ENCODE measurements at regions not wholly inside any gene's neighbourhood (a gene's known extent, or its start where the extent isn't known, plus 50 kb on each side); places are given as distances from the start of the nearest gene placed in this dataset.
"Not testable (repeated sequence)": the region's sequence is repeated elsewhere in the genome, so short reads cannot be mapped to it uniquely, and the experiment has no call there.

DNA sequence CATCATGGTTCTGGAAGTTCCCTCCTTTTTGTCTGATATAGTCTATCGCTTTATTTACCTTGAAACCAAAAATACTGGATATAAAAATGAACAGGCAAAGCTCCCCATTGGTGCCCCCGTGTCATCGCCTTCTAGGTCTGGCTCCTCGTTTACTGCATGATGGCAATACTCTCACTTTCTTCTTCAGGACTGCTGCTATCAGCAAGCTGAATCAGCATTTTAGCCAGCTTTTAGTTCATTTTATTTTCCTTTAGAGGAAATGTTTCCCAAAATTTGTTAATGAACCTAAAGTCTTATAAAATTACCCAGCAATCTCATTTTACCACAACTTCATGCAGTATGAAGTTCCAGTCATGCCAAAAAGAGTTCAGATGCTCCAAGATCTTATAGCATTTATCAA is 80.5 kb downstream of the ZIC3 start:
- no peak for DNase-seq

DNA sequence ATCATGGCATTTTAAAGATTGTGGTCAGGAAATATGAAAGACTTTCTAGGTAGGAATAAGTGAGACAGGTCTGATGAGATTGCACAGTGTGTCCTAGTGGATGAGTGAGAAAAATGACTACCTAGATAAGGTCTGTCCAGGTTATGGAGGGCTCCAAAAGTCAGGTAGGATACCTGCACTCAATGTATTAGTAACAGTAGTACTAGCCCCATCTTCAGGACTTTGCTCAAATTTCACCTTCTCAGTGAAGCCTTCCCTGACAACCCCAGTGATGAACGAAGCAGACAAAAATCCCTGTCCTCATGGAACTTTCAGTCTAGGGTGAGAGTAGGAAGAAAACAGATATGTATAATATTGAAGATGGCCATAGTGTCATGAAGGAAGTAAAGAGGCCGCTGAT is 85.7 kb downstream of the ZIC3 start:
- no peak for DNase-seq

DNA sequence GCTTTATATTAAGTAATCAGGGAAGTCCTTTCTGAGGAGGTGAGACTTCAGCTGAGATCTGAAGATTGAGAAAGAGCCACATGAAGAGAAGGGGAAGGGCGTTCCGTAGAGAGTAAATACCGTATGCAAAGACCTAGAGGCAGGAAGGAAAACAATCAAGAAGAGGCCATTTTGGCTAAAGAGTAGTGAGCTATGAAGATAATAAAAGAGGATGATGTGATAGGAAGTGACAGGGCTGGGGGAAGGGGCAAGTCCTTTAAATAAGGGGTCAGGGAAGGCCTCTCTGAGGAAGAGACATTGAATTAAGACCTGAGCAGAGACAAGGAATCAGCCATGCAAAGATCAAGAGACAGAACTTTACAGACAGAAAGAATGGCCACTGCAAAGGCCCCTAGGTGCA is 86.2 kb downstream of the ZIC3 start:
- DNase-seq = no peak

DNA sequence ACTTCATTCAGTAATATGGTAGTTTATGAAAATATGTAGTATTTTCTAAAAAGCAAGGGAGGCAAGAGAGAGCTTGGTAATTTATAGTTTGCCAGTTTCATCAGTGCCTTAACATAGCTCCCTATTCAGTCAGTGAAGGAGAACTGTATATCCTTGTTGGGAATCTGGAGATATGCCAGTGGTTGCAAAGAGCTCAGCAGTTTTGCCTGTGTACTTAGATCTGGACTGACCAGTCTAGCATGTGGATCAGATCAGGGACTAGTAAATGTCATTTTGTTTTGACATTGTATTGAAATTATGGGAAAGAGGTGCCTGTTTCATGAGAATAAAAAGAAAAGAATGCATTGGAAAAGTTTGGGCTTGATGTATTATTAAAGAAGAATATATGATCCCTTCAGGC is 88.6 kb downstream of the ZIC3 start:
- DNase-seq = no peak

DNA sequence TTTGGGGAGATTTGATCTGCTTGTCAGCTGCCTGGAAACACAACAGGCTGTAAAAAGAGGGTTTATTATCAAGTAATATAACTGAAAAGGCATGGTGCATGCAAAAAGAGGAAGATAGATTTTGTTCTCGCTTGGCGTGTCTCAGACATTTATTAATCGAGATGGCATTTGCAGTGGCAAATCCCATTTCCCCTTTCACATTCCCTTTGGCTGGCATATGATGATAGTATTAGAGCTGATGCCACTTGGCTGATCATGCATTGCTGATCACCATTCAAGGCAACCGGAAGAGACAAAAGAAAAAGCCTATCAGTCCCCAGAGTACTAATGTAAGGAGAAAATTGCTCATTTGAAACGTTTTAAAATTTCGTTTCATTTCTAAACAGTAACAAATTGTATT is 101.8 kb downstream of the ZIC3 start:
- DNase-seq = no peak

DNA sequence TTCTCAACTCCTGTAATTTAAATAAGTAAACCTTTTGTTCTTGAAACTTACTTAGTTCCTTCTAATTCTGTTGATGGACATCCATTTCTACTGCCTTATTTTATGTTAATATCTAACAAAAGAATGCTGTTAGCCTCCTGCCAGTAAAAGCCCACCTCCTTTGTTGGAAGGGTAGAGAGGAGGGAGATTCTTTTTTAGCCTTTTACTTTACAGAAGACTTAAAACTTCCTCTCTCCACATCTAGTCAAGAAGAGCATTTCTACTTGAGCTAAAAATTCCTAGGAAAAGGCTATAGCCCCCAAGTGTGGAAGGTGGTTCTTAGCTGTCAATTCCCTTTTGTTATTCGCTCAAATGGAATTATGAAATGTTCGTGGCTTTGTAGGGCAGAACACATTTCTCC is 118.7 kb downstream of the ZIC3 start:
- DNase-seq = no peak

DNA sequence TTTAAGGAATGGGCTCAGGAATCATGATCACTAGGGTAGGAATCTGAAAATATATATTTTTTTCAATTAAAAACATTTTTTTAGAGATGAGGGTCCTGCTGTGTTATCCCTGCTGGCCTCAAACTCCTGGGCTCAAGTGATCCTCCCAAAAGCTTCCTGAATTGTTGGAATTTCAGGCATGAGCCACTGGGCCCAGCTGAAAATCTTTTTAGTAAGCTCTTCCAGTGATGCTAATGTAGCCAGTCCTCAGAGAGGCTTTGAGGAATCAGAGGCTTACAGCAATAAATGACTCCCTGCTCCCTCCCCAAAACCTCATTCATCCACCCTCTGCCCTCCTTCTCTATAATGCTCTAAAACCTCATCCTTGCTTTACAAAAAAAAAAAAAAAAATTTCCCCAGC is 129.5 kb downstream of the ZIC3 start:
- DNase-seq = no peak

DNA sequence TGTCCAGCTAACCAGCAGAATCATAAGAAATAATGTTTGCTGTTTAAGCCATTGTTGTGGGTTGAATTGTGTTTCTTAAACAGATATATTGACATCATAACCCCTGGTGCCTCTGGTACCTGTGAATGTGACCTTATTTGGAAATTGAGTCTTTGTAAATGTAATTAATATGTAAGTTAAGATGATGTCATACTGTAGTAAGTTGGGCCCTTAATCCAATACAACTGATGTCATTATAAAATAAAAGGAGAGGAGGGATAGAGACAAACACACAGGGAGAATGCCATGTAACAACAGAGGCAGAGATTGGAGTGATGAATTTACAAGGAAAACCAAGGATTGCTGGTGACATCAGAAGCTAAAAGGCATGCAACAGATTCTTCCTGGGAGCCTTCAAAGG is 141.4 kb downstream of the ZIC3 start:
- no peak for DNase-seq

DNA sequence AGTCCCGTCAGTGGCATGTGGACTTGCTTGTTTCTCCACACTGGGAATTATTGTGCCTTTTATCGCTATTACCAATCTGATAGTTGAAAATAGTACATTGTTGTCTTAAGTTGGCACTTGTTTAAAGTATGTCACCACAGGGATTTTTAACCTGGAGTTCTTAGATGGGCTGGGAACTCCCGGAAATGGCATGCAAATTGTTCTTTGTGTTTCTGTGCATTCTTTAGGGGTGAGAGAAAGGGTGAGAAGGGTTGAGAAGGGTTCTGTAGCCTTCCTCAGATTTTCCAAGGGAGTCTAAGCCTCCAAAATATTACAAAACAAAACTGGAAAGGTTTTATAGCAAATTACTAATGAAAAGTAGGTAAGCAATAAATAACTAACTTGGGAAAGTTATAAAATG is 176.9 kb downstream of the ZIC3 start:
- DNase-seq = no peak

DNA sequence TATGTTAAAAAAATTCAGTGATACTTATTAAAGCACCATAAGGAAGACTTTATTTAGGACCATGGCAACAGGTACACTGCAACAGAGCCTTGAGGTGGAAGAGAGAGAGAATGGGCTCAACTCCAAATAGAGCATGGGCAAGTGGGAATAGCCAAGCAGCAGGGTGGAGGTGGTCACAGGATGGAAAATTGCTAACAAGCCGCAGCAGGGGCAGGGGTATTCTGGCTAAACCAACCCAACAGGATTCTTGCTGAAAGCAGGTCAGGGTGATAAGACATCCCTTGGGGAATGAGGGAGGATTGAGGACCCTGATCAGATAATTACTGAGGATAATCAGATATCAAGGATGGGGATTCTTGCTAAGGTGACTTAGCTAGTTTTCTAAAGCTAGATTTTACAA is 177.5 kb downstream of the ZIC3 start:
- no peak for DNase-seq

DNA sequence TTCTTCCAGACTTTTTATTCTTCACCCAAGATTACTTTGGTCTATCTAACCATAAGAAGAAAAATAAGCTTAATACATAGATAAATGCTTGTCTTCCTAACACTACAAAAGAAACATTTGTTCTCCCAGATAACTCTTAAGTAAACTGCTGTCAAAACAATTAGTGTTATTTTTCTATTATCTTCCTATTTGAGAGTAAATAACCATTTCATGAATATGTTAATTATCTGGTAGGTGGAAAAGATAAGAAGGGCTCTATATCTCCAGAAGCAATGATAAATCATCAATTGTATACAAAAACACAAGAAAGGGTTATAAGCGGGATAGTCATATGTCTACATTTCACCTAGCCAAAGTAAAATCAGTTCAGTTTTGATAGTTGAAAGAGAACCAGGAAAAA is 180.4 kb downstream of the ZIC3 start:
- no peak for DNase-seq

DNA sequence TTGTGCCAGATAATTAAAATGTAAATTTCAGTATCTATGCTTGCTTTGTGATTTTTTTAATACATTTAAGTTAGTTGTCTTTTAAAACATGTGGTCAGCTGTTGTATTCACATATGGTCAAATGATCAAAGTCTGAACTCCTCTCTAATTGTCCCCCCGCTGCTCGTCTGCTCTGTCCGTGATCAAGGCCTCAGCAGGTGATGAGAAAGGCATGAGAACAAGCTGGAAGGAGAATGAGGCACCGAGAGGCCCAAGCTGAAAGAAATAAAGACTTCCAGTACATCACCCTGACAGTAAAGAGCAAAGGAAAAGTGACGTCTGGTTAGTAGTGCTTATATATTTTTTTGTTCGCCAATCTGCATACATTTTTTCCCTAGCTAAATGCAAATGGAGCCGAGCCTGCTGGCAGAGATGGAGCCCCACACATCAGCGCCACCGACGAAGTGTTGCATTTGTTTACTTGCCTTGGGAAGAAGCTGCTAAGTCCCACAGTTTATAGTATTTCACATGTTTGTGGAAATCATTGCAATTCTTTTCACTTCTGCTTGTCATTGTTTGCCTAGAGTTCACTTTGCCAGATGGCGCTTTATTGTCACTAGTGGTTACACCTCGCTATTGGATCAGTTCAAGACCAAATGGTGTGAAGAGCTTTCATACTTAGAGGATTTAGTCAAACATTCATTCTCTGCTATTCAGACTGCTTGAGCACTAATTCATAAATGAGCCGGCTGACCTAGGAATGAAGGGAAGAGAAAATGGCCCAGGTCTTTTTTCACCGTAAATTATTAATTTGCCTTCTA is 181.5 kb downstream of the ZIC3 start:
- no peak for DNase-seq

DNA sequence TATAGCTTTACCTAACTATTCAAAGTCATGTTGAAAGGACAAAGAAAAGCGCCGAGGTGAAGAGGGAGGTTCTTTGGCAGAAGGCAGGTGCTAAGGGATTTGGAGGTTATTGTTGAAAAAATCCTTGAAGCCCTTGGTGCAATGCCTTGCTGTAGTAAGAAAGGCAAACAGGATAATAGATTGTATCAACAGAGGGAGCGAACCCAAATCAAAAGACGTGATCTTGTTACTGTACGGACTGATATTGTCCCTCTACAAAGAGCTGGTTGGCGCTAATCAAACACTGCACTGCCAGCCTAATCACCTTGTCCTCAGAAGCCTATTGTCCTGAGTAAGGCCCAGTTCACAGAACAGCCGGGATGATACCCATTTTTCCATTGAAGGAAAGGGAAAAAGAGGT is 182.9 kb downstream of the ZIC3 start:
- no peak for DNase-seq

DNA sequence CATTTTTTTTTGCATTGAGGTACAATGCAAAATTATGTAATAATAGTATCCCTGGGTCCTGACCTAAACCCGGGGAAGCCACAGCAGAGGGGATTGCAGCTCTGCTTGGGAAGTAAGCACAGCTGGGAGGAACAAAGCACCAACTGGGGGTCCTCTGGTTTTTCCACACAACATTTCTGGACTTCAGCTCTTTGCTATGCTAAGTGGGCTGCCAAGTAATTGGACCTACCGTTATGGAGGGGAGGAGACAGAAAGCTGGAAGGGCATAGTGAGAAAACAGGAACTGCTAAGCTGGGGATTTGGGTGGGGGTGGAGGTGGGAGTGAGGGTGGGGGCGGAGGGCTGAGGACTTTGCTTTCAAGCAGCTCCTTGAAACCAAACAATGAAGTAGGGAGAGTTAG is 183.3 kb downstream of the ZIC3 start:
- no peak for DNase-seq

DNA sequence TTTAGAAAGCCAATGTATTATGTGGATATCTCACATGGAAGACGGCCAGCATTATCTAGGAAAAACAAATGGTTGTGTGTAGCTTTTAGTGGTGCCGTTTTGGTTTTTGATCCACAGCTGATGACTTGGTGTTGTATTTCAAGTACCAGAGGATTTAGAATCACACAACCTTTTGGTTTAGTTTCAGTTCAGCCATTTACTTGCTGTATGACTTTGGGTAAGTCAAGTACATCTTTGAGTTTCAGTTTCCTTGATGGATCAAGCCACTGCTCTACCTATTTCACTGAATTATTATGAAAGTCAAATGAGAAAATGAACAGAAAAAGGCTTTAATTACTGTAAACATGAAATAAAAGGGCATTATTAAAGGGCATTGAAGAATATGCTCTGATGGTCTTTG is 205.6 kb downstream of the ZIC3 start:
- no peak for DNase-seq

DNA sequence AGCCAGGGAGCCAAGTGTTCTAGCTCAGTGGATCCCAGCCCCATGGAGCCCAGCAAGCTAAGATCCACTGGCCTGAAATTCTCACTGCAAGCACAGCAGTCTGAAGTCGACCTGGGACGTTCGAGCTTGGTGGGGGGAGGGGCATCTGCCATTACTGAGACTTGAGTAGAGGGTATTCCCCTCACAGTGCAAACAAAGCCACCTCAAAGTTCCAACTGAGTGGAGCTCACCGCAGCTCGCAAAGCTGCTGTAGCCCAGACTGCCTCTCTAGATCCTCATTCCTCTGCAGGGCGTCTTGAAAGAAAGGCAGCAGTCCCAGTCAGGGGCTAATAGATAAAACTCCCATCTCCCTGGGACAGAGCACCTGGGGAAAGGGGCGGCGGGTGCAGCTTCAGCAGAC is 226.3 kb downstream of the ZIC3 start:
- DNase-seq = no peak

DNA sequence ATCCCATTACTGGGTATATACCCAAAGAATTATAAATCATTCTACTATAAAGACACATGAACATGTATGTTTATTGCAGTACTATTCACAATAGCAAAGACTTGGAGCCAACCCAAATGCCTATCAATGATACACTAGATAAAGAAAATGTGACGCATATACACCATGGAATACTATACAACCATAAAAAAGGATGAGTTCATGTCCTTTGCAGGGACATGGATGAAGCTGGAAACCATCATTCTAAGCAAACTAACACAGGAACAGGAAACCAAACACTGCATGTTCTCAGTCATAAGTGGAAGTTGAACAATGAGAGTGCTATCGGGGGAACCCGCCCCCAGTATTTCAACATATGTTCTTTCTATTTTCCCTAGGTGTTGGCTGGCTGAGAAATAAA is 232.0 kb downstream of the ZIC3 start:
- not testable (repeated sequence) for DNase-seq

DNA sequence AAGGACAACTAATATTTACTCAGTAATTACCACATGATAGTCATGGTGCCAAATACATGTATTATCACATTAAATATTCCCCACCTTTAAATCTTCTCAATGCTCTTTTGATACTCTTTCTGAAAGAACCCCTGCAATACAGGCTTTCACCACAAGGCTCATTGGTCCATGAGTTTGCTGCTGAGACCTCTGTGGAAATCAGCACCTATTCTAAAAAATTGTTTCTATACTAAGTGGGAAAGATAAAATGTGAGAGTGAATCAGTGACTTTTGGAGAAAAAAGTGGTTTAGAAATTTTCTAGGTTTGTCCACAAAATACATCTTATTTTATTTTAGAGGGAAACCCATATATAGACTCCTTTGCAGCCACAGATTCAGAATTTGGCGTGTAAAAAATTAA is 257.3 kb downstream of the ZIC3 start:
- DNase-seq = no peak

DNA sequence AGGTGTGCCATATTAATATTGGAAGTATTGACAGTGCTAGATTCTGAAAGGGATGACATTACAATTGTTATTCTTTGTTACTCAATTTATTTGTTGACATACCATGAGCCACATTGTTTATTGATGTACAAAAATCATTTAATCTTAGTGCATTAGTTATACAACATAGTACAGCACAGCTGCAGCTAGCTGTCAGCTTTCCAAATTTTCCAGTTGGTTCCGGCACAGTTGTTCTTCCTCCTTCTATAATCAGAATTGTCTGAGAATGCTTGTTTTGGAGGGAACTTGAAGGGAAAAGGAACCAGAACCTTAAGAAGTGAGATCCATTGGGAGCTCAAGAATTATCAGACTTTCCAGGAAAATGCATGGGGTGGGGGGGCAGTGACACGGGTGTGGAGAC is 281.4 kb downstream of the ZIC3 start:
- no peak for DNase-seq

DNA sequence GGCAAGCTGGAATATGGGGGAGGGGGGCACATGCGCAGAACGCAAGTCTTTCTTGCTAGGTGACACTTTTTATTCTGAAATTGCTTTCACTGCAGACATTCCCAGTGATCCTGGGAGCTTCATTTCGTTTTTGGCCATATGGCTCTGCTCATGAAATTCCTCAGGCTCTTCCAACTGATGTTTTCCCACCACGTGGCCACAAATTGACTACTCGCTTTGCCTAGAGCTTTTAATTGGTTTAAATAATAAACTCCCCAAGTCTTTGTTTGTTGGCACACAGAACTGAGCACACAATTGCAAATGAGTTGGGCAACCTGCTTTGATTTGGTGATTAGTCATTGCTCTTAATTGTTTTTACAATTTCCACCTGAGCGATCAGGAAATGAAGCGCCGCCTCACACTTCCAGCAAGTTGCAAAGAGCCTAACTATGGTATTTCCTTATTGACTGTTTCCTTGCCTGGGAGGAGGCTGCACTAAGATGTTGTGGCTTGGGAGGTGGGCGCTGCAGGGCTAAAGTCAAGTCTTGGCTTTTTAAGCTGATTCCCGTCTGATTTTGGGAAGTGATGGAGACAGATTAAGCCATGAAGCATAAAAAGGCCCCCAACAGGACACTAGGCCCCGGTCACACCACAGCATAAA is 282.5 kb downstream of the ZIC3 start:
- no peak for DNase-seq

DNA sequence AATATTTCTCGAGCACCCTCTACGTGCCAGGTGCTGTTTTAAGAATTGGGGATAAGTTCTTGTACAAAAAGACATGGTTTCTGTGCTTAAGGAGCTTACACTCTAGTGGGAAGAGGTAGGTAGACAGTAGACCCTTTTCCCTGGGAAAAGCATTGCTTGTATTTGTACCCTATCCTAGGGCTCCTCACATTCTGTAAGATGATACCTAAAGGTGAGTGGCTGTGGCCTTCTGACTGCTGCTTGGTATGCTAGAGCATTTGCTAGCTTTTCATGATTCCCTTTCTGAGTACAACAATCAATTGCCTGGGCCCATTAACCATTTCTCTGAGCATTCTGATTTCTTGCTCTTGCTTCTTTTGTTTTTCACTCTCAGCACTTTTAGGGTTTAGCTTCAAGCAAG is 286.6 kb downstream of the ZIC3 start:
- DNase-seq = no peak

DNA sequence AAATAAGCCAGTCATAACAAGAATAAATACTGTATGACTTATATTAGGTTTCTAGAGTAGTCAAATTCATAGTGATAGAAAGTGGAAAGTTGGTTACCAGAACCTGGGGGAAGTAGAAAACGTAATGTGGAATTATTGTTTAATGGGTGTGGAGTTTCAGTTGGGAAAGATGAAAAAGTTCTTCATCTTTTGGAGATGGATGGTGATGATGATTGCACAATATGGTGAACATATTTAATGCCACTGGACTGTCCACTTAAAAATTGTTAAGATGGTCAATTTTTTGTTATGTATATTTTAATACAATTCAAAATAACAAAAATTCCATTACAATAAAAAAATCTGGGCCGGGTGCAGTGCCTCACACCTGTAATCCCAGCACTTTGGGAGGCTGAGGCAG is 289.6 kb downstream of the ZIC3 start:
- DNase-seq = no peak

DNA sequence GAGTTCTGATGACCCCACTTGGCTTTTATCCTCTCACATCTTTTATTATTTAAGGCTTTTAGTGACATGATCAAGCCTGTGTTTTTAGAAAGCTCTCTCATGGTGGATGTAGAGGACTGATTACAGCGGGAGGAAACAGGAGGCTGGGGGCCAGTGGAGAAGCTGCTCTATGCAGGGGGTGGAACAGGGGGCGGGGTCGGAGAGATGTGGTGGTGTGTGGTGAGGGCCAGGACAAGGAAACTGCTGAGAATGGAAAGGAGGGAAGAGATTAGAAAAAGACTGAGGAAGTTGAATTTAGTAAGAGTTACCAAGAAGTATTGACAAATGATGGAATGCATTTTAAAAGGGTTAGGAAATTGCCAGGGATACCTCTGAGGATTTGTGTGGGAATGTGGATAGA is 292.2 kb downstream of the ZIC3 start:
- DNase-seq = no peak

DNA sequence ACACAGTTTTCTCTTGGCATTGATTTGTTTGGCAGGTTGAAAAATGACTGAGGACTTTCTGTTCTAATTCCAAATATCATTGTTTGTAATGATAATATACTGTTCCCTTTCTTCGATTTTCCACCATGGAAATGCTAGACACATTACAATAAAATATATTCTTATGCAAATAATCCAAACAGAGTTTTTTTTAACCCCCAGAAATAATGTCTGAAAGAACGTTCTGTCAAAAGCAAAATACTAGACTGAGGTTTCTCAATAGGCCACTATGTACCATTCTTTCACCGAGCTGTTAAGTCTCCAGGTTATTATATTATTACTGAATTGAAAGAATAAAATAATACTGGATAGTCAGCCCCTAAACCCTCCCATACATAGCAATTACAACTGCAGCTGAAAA is 312.5 kb downstream of the ZIC3 start:
- no peak for DNase-seq

DNA sequence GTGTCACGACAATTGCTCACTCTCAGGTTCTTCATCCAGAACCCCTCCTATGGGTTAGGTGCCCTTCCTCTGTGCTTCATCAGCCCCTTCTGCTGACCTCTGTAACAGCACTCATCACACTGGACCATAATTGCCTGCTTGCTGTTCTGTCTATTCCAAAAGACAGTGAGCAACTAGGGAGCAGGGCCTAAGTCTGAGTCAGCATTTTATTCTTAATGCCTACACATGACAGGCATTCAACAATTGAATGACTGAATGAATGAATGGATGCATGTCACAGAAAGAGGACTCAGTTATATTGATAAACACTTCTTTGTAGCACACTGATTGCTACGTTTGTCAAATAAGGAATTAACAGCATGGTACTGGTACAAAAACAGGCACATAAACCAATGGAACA is 317.0 kb downstream of the ZIC3 start:
- DNase-seq = no peak

All from T-helper 1 cell (primary cell).